ENCODE measurements at regions not wholly inside any gene's neighbourhood (a gene's known extent, or its start where the extent isn't known, plus 50 kb on each side); places are given as distances from the start of the nearest gene placed in this dataset.
"Not testable (repeated sequence)": the region's sequence is repeated elsewhere in the genome, so short reads cannot be mapped to it uniquely, and the experiment has no call there.

DNA sequence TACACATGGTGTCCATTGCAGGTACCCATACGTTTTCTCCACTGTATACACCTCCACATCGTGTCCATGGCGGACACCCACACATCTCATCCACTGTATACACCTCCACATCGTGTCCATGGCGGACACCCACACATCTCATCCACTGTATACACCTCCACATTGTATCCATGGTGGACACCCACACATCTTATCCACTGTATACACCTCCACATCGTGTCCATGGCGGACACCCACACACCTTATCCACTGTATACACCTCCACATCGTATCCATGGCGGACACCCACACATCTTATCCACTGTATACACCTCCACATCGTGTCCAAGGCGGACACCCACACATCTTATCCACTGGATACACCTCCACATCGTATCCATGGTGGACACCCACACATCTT lies 50.4 kb upstream of the TTC34 start:
- not testable (repeated sequence) for DNase-seq (ENCODE audit: low read depth)

DNA sequence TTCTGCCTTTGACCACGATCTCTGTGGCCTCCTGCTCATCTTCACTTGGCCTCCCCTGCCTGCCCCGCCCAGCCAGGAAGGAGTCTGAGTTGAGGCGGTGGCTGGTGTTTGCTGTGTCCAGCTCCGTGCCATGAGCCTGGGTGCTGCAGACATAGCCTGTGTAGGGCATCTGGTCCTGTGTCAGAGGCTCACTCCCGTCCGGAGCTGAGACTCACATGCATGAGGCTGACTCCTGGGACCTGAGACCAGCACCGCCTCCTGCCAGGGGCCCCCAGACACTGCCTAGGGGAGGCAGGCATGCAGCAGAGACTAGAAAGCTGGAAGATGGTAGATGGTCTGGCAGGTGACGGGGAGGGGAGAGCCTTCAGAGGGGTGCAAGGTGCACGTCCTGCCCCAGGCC lies 52.2 kb upstream of the TTC34 start:
- DNase-seq (ENCODE audit: low read depth), result no peak

DNA sequence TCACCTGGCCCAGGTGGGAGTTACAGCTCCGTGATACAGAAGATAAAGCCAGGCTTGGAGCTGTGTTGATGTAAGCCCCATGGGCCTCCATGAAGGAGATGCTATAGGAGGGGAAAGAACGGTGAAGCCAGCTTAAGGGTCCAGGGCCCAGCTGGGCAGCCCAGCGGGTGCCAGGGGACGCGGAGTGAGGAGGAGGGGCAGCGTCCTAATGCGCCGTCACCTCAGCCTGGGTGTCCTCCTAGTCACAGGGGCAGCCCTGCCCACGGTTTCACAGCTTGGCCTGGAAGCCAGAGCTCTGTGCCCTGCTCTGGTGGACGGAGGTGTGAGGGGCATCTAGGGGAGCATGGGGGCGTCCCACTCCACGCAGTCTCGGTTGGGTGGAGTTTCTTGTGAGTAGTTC lies 52.7 kb upstream of the TTC34 start:
- no peak for DNase-seq (ENCODE audit: low read depth)

DNA sequence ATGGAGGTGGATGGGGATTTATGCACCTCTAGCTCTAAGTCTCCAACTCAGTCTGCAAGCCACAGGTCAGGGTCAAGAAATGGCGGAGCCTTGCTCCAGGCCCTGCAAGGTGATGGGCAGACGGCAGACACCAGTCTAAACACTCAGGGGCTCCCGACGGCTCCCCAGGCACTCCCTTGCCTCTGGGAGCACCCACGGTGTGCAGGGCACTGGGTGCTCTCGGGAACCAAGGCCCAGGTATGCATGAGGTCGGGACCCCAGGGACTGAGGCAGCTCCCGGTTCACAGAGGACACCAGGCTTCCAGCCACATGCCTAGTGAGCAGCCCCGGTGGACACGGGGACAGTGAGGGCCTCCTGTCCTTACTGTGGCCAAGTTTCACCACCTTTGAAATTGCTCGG lies 53.1 kb upstream of the TTC34 start:
- DNase-seq (ENCODE audit: low read depth), result no peak

DNA sequence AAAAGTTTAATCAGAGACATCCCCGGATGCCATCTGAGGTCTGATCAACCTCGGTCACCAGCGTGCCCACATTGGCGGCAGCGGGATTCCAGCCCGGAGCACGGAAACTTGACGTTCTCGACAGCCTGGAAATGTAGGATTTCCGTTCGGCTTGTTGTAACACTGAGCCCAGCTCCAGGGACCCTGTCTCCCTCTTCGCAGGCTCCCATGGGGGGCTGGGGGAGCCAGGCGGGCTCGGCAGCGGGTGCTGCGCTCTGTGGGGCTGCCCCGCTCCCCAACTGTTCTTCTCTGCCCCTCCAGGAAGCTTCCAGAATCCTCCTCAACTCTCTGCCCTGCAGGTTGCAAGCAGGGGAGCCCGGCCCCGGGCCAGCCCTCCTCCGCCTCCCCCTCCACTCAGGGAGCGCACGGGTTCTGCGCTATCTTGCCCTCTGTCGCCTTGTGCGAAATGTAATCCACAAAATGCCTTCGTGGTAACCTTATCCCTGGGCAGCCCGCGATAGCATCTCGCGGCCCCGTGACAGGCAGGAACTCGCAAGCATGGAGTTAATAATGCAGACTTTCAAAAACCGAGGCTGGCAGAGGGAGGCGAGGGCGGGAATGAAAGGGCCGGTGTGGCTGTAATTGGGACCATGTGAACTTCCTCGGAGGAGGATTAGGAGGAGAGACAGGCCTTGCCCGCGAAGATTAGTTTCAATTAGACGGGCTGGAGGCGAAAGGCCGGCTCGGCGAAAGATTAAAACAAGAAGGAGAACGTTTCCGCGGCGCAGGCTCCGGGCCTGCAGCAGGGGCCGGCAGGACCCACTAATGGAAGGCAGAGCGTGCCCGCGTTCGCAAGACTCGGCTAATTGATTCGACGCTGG lies 53.9 kb upstream of the TTC34 start:
- no peak for DNase-seq (ENCODE audit: low read depth)

DNA sequence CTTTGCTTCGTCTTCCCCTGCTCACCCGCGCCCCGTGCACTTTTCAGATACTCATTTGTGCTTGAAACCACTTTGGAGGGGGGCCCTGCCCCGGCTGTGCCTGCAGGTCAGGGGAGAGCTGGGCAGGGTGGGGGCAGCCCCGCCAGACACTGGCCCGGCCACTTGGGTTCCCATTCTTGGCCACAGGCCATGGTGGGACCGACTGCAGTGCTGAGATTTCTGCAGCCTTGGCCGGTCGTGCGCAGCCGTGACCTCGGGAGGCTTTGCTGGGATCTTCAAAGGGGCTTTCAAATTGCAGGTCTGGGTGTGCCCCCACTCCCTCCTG lies 54.5 kb upstream of the TTC34 start:
- no peak for DNase-seq (ENCODE audit: low read depth)

DNA sequence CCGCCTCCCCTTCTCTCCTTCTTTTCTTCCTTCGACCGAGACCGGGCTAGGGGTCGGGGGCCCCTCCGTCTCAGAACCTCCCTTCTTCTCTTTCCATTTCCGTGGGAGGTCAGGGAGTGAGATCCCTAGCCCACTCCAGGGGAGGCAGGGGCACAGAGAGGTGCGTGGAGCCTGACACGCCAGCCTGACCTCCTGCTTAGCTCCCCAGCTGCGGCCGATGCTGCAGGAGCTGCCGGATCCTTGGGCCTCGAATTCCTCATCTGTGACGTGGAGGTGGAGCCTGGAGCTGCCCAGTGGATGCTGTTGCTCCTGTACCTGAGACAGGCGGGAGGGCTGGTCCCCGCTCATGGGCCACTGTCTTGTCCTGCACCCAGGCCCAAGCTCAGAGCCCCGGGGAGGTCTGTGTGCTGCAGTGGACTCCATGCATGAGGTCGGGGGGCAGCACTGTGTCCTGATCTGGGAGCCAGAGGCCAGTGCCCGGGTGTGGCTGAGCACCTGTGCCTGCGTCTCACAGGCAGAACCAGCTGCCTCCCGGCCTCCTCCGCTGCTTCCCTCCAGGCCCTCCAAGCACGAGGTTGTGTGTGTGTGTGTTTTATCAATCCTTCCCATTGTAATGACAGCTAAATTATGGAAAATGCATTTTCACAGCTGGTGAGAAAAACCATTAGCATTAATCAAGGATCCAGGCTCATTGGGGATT lies 55.3 kb upstream of the TTC34 start:
- no peak for DNase-seq (ENCODE audit: low read depth)

DNA sequence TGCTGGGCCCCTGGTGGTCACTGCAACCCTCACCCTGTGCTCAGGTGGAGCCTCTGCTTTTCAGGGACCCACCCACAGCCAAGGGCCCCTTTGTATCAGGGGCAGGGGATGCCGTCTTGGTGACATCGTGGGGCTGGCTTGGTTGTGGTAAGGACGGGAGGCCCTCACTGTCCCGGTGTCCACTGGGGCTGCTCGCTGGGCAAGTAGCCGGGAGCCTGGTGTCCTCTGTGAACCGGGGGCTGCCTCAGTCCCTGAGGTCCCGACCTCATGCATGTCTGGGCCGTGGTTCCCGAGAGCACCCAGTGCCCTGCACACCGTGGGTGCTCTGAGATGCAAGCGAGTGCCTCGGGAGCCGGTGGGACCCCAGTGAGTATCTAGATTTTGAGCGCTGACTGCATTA lies 56.0 kb upstream of the TTC34 start:
- no peak for DNase-seq (ENCODE audit: low read depth)

DNA sequence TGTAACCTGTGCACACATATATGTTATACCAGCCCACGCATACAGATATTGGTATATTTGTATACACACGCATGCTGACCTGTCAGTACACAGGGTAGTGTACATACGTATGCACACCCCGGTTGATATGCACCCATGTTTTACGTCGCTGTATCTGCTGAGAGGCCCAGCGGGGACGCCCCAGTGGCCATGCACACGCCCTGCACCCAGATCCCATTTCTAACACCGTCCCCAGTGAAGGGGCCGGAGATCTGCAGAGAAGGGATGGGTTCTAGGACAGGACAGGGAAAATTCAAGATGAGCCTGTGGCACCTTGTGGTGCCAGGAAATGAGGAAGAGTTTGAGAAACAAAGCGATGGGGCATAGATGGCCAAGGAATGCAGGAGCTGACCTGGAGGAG lies 57.2 kb upstream of the TTC34 start:
- no peak for DNase-seq (ENCODE audit: low read depth)

DNA sequence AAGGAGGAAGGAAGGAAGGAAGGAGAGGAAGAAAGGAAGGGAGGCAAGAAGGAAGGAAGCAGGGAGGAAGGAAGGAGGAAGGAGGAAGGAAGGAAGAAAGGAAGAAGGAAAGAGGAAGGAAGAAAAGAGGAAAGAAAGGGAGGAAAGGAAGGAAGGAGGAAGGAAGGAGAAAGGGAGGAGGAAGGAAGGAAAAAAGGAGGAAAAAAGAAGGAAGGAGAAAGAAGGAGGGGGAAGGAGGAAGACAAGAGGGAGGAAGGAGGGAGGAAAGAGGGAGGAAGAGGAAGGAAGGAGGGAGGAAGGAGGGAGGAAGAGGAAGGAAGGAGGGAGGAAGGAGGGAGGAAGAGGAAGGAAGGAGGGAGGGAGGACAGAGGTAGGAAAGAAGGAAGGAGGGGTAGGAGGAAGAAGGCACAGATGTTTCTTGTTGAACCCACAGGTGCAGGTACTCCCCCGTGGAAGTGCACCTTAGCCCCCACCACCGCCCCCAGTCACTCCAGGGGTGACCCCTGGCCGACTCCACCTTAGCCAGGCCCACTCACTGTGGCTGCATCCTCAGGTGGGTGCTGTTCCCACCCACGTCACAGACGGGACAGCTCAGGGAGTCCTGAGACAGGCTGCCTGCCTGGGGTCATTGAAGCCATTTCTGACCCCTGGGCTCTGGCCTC lies 57.9 kb upstream of the TTC34 start:
- no peak for DNase-seq (ENCODE audit: low read depth)

DNA sequence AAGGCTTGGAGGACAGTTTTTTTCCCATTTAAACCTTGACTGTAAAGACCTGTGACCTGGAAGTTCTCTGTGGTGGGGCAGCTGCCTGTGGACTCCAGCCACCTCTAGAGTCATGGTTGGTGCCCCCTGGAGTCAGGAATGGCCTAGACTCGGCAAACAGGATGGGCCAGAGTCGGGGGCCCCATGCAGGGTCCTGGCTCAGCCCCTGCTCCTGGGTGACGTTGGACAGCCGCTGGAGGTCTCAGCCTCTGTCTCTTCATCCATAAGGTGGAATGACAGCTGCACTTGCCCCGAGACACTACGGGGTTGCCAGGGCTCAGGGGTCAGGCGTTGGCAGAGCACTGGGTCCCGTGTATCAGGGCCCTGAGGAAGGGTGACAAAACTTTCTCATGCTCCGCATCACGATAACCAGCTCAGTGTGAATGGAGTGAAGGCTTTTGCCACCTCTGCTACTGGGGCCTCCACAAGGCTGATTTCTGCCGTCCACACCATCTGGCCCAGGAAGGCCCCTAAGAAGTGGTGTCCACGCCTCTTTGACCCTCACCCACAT lies 58.5 kb upstream of the TTC34 start:
- no peak for DNase-seq (ENCODE audit: low read depth)

DNA sequence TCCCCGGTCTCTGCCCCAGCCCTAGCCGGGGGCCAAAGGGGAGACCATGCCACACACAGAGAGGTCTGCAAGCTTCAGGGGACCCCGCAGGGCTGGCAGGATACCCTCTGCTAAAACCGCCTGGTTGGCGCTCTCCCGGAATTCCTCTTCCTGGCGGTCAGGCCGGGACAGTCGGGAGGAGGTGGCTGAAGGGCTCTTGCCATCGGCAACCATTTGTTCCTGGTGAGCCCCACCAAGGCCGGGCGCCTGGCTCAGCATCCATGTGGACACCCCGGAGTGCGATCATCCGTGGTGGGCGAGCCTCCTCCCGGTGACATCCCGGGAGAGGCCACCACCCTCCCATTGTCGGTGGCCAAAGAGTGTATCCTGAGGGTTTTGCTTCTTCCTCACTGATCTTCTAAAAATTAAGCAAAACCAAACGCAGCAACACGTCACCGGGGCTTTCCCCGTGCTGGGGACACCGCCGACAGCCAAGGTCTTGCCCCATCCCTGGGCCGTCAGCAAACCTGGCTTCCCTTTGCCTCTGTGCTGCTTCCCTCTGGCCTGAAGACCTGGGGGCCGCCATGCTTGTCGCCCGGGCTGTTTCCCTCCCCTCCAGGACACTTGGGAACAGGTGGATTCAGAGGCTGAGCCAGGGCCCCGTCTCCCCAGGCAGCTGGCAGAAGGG lies 59.1 kb upstream of the TTC34 start:
- DNase-seq (ENCODE audit: low read depth), result no peak

DNA sequence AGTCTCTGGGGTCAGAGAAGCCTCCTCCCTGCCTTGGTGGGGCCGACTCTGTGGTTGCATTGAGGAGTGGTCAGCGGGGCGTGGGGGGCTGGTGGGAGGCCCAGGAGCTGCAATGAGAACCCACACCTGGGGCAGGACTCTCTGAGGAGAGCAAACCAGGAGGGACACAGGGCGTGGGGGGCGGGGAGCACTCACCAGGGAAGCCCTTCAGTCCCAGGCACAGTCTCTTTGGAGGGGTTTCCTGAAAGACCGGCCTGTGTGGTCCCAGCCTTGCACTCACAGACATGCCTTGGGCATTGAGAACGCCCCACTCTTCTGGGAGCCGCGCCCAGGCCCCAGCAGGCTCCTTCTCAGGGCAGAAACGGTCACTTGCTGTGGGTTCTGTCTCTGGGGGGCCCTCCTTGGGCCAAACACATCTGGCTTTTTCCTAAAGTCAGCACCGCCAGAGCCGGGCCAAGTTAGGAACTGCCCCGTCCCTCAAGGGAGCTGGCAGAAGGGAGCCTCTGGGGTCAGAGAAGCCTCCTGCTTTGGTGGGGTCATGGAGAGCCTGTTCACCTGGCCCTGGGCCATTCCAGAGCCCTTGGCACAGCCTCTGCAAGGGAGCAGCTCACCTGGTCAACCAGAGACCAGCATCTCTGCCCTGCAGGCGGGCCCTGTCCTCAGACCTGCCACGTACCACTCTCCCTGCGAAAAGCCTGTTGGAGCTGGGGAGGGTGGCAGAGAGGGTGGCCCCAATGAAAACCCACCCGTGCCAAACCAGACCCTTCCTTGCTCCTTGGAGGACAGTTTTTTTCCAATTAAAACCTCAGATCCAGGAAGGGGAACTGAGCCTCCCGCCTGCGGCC lies 59.9 kb upstream of the TTC34 start:
- no peak for DNase-seq (ENCODE audit: low read depth)

DNA sequence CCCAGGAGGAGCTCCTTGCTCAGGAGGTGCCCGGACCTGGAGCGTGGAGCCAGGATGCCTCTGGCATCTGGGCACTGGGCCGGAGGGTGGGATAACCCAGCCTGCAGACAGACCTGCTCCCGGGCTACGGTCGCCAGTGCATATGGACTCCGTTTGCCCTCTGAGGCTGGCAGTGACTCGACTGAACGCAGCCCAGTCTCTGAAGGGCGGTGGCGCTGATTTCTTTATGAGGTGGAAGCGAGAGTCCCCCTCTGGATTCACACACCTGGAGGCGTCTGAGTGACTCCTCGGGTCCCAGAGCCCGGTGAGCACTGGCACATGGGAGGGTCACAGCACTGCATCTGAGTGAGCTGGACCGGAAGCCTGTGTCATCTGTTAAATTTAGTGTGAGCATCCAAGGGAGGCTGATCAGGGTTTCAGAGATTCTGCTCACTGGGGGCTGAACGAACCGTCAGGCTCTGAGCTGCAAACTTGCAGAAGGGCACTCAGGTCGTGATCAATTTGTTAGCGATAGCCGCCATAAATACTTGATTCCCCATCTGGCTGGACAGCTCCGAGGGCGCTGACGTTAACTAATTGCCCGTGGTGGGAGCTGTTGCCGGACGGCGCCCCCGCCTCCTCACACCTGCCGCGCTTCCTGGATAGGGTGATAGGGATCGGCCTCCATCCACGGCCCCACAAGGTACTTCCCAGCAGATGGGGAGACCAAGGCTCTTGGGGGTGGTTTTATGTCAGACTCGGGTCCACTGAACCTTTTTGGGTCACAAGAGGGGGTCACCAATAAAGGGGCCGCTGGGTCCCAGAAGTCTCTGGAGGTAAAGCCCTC lies 60.7 kb upstream of the TTC34 start:
- no peak for DNase-seq (ENCODE audit: low read depth)

DNA sequence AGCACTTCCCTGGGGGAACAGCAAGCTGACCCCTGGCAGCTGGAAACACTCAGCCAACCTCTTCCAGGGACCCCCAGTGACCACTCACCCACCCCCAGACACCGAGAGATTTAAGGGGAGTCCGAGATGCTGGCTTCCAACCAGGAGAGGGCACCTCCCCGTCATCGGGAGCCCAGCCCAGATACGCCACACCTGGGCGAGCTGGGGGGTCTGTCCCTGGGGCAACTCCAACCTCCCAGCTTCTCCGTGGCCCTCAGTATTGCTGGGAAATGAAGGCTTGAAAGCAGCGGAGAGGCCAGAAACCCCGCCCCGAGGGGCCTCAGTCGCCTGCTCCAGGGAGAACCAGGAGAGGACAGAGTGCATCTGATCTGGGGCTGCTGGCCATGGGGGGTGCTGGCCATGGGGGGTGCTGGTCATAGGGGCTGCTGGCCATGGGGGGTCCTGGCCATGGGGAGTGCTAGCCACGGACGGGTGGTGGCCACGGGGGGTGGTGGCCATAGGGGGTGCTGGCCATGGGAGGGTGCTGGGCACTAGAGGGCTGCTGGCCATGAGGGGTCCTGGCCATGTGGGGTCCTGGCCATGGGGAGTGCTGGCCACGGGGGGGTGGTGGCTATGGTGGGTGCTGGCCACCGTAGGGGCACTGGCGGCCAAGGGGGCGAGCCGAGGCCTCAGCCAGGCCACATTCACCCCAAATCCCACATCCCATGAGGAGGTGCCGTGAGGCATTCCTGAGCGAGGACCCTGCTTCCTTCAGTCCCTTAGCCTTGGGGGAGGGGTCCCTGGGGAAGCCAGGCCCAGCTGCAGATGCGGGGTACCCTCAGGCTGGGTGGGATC lies 61.5 kb upstream of the TTC34 start:
- DNase-seq (ENCODE audit: low read depth), result no peak

DNA sequence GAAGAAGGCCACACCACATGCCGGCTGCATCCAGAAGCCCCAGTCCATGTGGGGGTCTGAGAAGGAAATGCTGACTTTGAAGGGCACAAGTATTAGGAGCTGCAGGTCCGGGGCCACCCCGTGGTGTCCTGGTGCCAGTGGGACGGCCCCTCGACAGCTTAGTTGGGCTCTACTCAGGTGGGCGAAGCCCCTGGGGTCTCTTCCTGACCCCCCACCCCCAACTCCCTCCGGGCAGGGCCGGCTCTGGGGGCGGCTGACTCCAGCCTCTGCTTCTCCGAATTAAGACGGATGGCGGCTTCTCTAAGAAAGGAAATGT lies 62.1 kb upstream of the TTC34 start:
- DNase-seq (ENCODE audit: low read depth), result no peak

DNA sequence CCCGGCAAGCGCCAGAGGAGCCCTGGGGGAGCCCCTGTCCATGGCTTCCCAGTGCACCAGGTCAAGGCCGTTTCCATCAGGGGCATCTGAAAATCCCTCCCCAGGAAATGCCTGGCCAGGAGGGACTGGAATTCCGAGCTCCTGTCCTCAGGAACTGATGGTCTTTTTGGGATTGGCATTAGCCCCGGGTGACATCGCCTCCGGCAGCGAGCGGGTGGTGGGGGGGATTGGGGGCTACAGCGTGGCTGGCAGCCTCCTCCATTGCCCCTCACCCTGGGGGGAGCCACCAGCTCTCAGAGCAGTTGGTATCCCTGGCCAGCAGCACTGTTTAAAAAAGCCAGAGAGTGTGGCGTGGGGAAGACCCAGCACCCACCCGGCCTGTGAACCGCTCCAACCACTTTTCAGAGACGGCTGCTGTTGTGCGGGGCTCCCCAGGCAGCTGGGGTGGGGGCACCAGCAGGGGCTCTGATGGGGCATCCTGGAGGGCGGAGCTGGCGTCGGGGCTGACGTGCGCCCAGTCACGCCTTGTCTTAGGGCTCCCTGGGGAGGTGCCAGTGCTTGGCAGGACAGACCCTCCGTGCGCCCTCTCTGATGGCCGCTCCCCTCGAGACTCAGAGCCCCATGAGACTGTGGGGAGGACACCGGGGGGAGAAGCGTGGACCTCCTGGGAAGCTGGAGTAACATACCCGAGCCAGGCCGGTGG lies 62.9 kb upstream of the TTC34 start:
- no peak for DNase-seq (ENCODE audit: low read depth)

DNA sequence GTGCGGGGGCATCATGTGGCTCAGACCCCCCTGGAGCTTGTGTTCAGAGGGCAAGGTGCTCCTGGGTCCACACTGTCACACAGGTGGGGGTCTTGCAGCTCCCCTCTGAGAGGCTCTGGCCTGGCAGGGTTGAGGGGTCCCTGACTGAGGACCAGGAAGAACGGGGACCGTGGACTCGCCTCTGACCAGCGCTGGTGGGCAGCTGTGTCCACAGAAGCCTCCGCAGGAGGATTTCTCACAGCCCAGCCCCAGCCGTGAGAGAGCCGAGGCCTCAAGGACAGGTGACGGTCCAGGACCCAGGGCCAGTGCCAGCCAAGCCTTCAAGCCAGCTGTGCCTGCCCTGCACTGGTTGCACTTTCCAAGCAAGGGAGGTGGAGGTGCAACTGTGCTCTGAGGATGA lies 63.5 kb upstream of the TTC34 start:
- DNase-seq (ENCODE audit: low read depth), result no peak
